T-helper 2 cell treated with Interferon-gamma antibody and Interleukin-4, amounts not matched to agents 5 μg/mL and 100 μg/mL, for 36 hours (primary cell): ENCODE measurements at regions not wholly inside any gene's neighbourhood (a gene's known extent, or its start where the extent isn't known, plus 50 kb on each side); places are given as distances from the start of the nearest gene placed in this dataset.
"Not testable (repeated sequence)": the region's sequence is repeated elsewhere in the genome, so short reads cannot be mapped to it uniquely, and the experiment has no call there.

Experiments used
- DNase-seq: peaks from one replicate; pipeline ENCODE4 v3.0.0; 2021; ENCODE audit warnings: low spot score
- H3K27ac Mint-ChIP-seq: one replicate; pipeline ENCODE4 v1.8.0; 2021; ENCODE audit warnings: mild to moderate bottlenecking, mixed read lengths
- H3K27me3 Mint-ChIP-seq: one replicate; pipeline ENCODE4 v1.8.0; 2021; ENCODE audit warnings: low read depth, mixed read lengths
- H3K36me3 Mint-ChIP-seq: one replicate; pipeline ENCODE4 v1.8.0; 2021; ENCODE audit warnings: low read depth, mixed read lengths
- H3K4me1 Mint-ChIP-seq: one replicate; pipeline ENCODE4 v1.8.0; 2021; ENCODE audit warnings: low read depth, mixed read lengths
- H3K4me3 Mint-ChIP-seq: one replicate; pipeline ENCODE4 v1.8.0; 2022; ENCODE audit warnings: mild to moderate bottlenecking, moderate library complexity, mixed read lengths
- H3K9me3 Mint-ChIP-seq: one replicate; pipeline ENCODE4 v1.8.0; 2021; ENCODE audit warnings: mixed read lengths

- Mint-ChIP-seq H3K27ac (no peak overlapping the region), H3K4me1 (no peaks in the 10 kb centered on the region), H3K9me3 (no peaks in the 10 kb centered on the region), H3K27me3 (no peaks in the 10 kb centered on the region), H3K36me3 (no peaks in the 10 kb centered on the region), H3K4me3 (no peak overlapping the region)
- DNase-seq: no peak
These were observed 150.8 kb downstream of the SHANK2 start for GRCh38 chr11:71101606-71102005.

- Mint-ChIP-seq H3K36me3 (no peaks in the 10 kb centered on the region), H3K4me3 (no peak overlapping the region), H3K9me3 (no peaks in the 10 kb centered on the region), H3K4me1 (no peaks in the 10 kb centered on the region), H3K27ac (no peak overlapping the region), H3K27me3 (no peaks in the 10 kb centered on the region)
- no peak for DNase-seq
These were observed 151.3 kb downstream of the SHANK2 start for GRCh38 chr11:71101046-71101445.

GRCh38 chr11:71098776-71099175 is 153.6 kb downstream of the SHANK2 start:
- Mint-ChIP-seq H3K27me3 (no peaks in the 10 kb centered on the region), H3K27ac (no peak overlapping the region), H3K9me3 (no peaks in the 10 kb centered on the region), H3K36me3 (no peaks in the 10 kb centered on the region), H3K4me3 (no peak overlapping the region), H3K4me1 (no peaks in the 10 kb centered on the region)
- no peak for DNase-seq

GRCh38 chr11:71097506-71098240 is 154.7 kb downstream of the SHANK2 start:
- Mint-ChIP-seq H3K9me3 (no peaks in the 10 kb centered on the region), H3K4me1 (no peaks in the 10 kb centered on the region), H3K27ac (no peak overlapping the region), H3K4me3 (no peak overlapping the region), H3K36me3 (no peaks in the 10 kb centered on the region), H3K27me3 (no peaks in the 10 kb centered on the region)
- DNase-seq: no peak

GRCh38 chr11:71096751-71097388 is 155.5 kb downstream of the SHANK2 start:
- Mint-ChIP-seq H3K4me3 (no peak overlapping the region), H3K27ac (no peak overlapping the region)
- no peak for DNase-seq

GRCh38 chr11:71095294-71095850 is 157.0 kb downstream of the SHANK2 start:
- Mint-ChIP-seq H3K9me3 (no peaks in the 10 kb centered on the region), H3K27me3 (no peaks in the 10 kb centered on the region), H3K27ac (no peak overlapping the region), H3K4me3 (no peak overlapping the region), H3K4me1 (no peaks in the 10 kb centered on the region), H3K36me3 (no peaks in the 10 kb centered on the region)
- DNase-seq: no peak

More at GRCh38 chr11:71096751-71097388, 155.5 kb downstream of the SHANK2 start:
- Mint-ChIP-seq H3K36me3 (no peaks in the 10 kb centered on the region), H3K4me1 (no peaks in the 10 kb centered on the region), H3K9me3 (no peaks in the 10 kb centered on the region), H3K27me3 (no peaks in the 10 kb centered on the region)

GRCh38 chr11:71094296-71095077 is 157.9 kb downstream of the SHANK2 start:
- Mint-ChIP-seq H3K36me3 (no peaks in the 10 kb centered on the region), H3K4me3 (no peak overlapping the region), H3K27ac (no peak overlapping the region), H3K9me3 (no peaks in the 10 kb centered on the region), H3K4me1 (no peaks in the 10 kb centered on the region), H3K27me3 (no peaks in the 10 kb centered on the region)
- no peak for DNase-seq

- H3K4me3 Mint-ChIP-seq: no peak overlapping the region
These were observed 158.6 kb downstream of the SHANK2 start for GRCh38 chr11:71093783-71094182.

GRCh38 chr11:71091506-71092265 is 160.7 kb downstream of the SHANK2 start:
- Mint-ChIP-seq H3K36me3 (no peaks in the 10 kb centered on the region), H3K27ac (no peak overlapping the region), H3K9me3 (no peaks in the 10 kb centered on the region), H3K4me1 (no peaks in the 10 kb centered on the region), H3K27me3 (no peaks in the 10 kb centered on the region), H3K4me3 (no peak overlapping the region)
- no peak for DNase-seq

More at GRCh38 chr11:71093783-71094182, 158.6 kb downstream of the SHANK2 start:
- Mint-ChIP-seq H3K36me3 (no peaks in the 10 kb centered on the region), H3K27ac (no peak overlapping the region), H3K27me3 (no peaks in the 10 kb centered on the region), H3K4me1 (no peaks in the 10 kb centered on the region), H3K9me3 (no peaks in the 10 kb centered on the region)
- DNase-seq: no peak

GRCh38 chr11:71089571-71089970 is 162.8 kb downstream of the SHANK2 start:
- Mint-ChIP-seq H3K27ac (no peak overlapping the region), H3K4me3 (no peak overlapping the region), H3K27me3 (no peaks in the 10 kb centered on the region), H3K36me3 (no peaks in the 10 kb centered on the region), H3K9me3 (no peaks in the 10 kb centered on the region), H3K4me1 (no peaks in the 10 kb centered on the region)
- DNase-seq: no peak

- not testable (repeated sequence) for H3K27me3 Mint-ChIP-seq, H3K4me3 Mint-ChIP-seq, H3K9me3 Mint-ChIP-seq, H3K36me3 Mint-ChIP-seq, H3K27ac Mint-ChIP-seq, DNase-seq, H3K4me1 Mint-ChIP-seq
These were observed 163.8 kb downstream of the SHANK2 start for GRCh38 chr11:71088314-71089215.

- no peak for DNase-seq
- H3K4me3 Mint-ChIP-seq: no peak overlapping the region
- no peaks in the 10 kb centered on the region for H3K27me3 Mint-ChIP-seq
- no peaks in the 10 kb centered on the region for H3K9me3 Mint-ChIP-seq
- no peaks in the 10 kb centered on the region for H3K4me1 Mint-ChIP-seq
- H3K27ac Mint-ChIP-seq: no peak overlapping the region
- H3K36me3 Mint-ChIP-seq: no peaks in the 10 kb centered on the region
These were observed 165.6 kb downstream of the SHANK2 start for GRCh38 chr11:71086687-71087258.
